Ovary (tissue), 3 donors: ENCODE measurements at regions not wholly inside any gene's neighbourhood (a gene's known extent, or its start where the extent isn't known, plus 50 kb on each side); places are given as distances from the start of the nearest gene placed in this dataset.

ENCODE experiments used
- POLR2A ChIP-seq: fragments of 450-650 bp; IDR thresholded peaks from one replicate; pipeline ENCODE4 v1.6.1; 2017; ENCODE audit warnings: antibody characterized with exemption, mild to moderate bottlenecking, moderate library complexity
- TF ChIP-seq, protein P1 (sequence below), 3 donors: fragments of 450-650 bp in 2 of 3; fragments of 200-600 bp in 1 of 3; IDR thresholded peaks; one replicate each; pipeline versions ENCODE4 v1.5.1 to v1.8.0; 2016 to 2022; ENCODE audit warnings: antibody characterized with exemption in 3 of 3, mild to moderate bottlenecking in 1 of 3
- donor health status: DM: no; HTN: no; CAD: no.

DNA sequence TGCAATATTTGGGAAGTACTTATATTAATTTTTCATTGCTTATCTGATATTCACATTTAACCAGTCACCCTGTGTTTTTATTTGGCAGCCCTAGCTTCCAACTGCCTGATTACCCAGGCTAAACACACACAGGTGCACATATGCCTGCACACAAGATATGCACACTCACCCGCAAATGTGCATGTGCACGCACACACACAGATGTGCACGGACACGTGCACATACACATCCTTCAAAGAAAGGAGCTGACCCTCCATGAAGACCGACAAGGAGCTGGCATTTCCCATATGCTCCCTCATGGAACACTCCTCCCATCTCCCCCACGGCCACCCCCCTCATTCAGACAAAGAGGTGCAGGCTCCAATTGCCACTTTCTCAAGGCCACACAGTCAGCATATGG, 242.2 kb downstream of the ENGASE start:
- TF ChIP-seq, protein P1, sequence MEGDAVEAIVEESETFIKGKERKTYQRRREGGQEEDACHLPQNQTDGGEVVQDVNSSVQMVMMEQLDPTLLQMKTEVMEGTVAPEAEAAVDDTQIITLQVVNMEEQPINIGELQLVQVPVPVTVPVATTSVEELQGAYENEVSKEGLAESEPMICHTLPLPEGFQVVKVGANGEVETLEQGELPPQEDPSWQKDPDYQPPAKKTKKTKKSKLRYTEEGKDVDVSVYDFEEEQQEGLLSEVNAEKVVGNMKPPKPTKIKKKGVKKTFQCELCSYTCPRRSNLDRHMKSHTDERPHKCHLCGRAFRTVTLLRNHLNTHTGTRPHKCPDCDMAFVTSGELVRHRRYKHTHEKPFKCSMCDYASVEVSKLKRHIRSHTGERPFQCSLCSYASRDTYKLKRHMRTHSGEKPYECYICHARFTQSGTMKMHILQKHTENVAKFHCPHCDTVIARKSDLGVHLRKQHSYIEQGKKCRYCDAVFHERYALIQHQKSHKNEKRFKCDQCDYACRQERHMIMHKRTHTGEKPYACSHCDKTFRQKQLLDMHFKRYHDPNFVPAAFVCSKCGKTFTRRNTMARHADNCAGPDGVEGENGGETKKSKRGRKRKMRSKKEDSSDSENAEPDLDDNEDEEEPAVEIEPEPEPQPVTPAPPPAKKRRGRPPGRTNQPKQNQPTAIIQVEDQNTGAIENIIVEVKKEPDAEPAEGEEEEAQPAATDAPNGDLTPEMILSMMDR (IDR thresholded peaks at IDR 0.05) = no peak
- no peak for TF ChIP-seq POLR2A
